GM12878 (cell line): ENCODE measurements at regions not wholly inside any gene's neighbourhood (a gene's known extent, or its start where the extent isn't known, plus 50 kb on each side); places are given as distances from the start of the nearest gene placed in this dataset.

Experiments used
- ATAC-seq: fragments of 200-7000 bp; cut with Tn5 transposase; 3 replicates; pipeline ENCODE4 v1.9.1; 2020; ENCODE audit warnings: mild to moderate bottlenecking, moderate library complexity
- BruUV-seq: library from RNA; stranded (reverse); fragments of 400-500 nt; replicated peaks from 2 replicates; lab custom pipeline; 2021; lab: Mats Ljungman, UMichigan
- CTCF ChIA-PET: fragments of 300-600 bp; sonication (Branson Sonifier 250); formaldehyde crosslinking; extraction: SDS; loops from one replicate; lab custom pipeline; 2021; ENCODE audit warnings: inconsistent platforms; lab: Yijun Ruan, JAX
- POLR2A ChIA-PET: fragments of 350-600 bp; formaldehyde crosslinking; extraction: SDS; loops from one replicate; lab custom pipeline; 2021; ENCODE audit warnings: inconsistent platforms; lab: Charles Lee
- RAD21 ChIA-PET: fragments of 300-600 bp; sonication (Branson Sonifier 250); formaldehyde crosslinking; loops from one replicate; lab custom pipeline; 2023; ENCODE audit warnings: antibody characterized with exemption; ENCODE audit not compliant: unreplicated experiment; lab: Charles Lee
- SMC1A ChIA-PET: fragments of 300-600 bp; sonication (Branson Sonifier 250); formaldehyde crosslinking; loops from one replicate; lab custom pipeline; 2023; ENCODE audit not compliant: unreplicated experiment, uncharacterized antibody; lab: Charles Lee
- DNase-seq: peaks from one replicate; pipeline ENCODE4 v3.0.0-alpha.2; 2011; ENCODE audit warnings: low read depth, low spot score
- FAIRE-seq: peaks from 3 replicates; lab custom pipeline; 2011; peaks lifted over from hg19 to GRCh38; lab: Jason Lieb, UNC
- H2AFZ ChIP-seq: 2 replicates; pipeline ENCODE4 v1.6.0; 2011; ENCODE audit warnings: low read depth, low read length, control low read depth; ENCODE audit not compliant: control insufficient read depth
- H3K27ac ChIP-seq: 2 replicates; pipeline ENCODE4 v1.5.1; 2011; ENCODE audit warnings: control low read depth; ENCODE audit not compliant: control insufficient read depth, insufficient read depth
- H3K27me3 ChIP-seq, 2 experiments: replicated peaks in 1 of 2; 2 replicates each; pipeline versions ENCODE4 v1.6.0 to v1.6.1; 2011; ENCODE audit warnings: low read length in 1 of 2; ENCODE audit not compliant: control insufficient read depth in 2 of 2, insufficient read depth in 2 of 2
- H3K36me3 ChIP-seq, 2 experiments: 2 replicates each; pipeline ENCODE4 v1.5.1; 2011; ENCODE audit warnings: low read length in 1 of 2; ENCODE audit not compliant: control insufficient read depth in 2 of 2, insufficient read depth in 2 of 2
- H3K4me1 ChIP-seq: 2 replicates; pipeline ENCODE4 v1.6.1; 2011; ENCODE audit warnings: mild to moderate bottlenecking, low read length, moderate library complexity, mixed read lengths; ENCODE audit not compliant: control insufficient read depth, insufficient read depth
- H3K4me2 ChIP-seq: 2 replicates; pipeline ENCODE4 v1.6.0; 2011; ENCODE audit warnings: control low read depth; ENCODE audit not compliant: control insufficient read depth, insufficient read depth
- H3K4me3 ChIP-seq: fragments of 200-600 bp; sonication (generic); 2 replicates; pipeline ENCODE4 v1.5.1; 2016
- H3K79me2 ChIP-seq: 2 replicates; pipeline ENCODE4 v1.6.0; 2011; ENCODE audit warnings: low read length; ENCODE audit not compliant: control insufficient read depth, insufficient read depth
- H3K9ac ChIP-seq: 2 replicates; pipeline ENCODE4 v1.8.0; 2011; ENCODE audit warnings: low read length, control low read depth, mixed read lengths; ENCODE audit not compliant: control insufficient read depth, insufficient read depth
- H3K9me3 ChIP-seq: replicated peaks from 3 replicates; pipeline ENCODE4 v1.5.1; 2011; ENCODE audit warnings: mild to moderate bottlenecking, low read length; ENCODE audit not compliant: control insufficient read depth, insufficient read depth
- H4K20me1 ChIP-seq: 2 replicates; pipeline ENCODE4 v1.6.0; 2011; ENCODE audit not compliant: control insufficient read depth, insufficient read depth
- HDAC2 ChIP-seq: fragments of 200-600 bp; sonication (generic); IDR thresholded peaks from 2 replicates; pipeline ENCODE4 v1.6.1; 2017
- KAT2A ChIP-seq: conservative IDR thresholded peaks from 2 replicates; pipeline ENCODE4 v1.6.1; 2011; ENCODE audit warnings: low read depth, low read length; ENCODE audit not compliant: control insufficient read depth
- SMARCA5 ChIP-seq: fragments of 450-650 bp; IDR thresholded peaks from 2 replicates; pipeline ENCODE4 v1.6.1; 2017; ENCODE audit warnings: mild to moderate bottlenecking
- ZBTB40 ChIP-seq: fragments of 450-650 bp; IDR thresholded peaks from 2 replicates; pipeline ENCODE4 v1.6.1; 2016; ENCODE audit warnings: mild to moderate bottlenecking, moderate library complexity, borderline replicate concordance
- WGBS: methylation state at CpG from one replicate; pipeline ENCODE4 v1.1.6; 2016; ENCODE audit warnings: low lambda C conversion rate; ENCODE audit not compliant: insufficient replicate concordance, insufficient coverage; ENCODE audit errors: missing lambda C conversion rate; 5-methylcytosine and 5-hydroxymethylcytosine counted together
- in situ Hi-C: fragments of 300-500 bp; cut with MboI; formaldehyde crosslinking; loops from 9 replicates; pipeline ENCODE4 v1.14.3; 2018; ENCODE audit warnings: mixed read lengths
- intact Hi-C: fragments of 100-400 bp; cut with micrococcal nuclease; formaldehyde crosslinking; loops from one replicate; pipeline ENCODE4 v1.14.2; 2022; ENCODE audit not compliant: unreplicated experiment

GRCh38 chr16:66224186-66224585 is 142.3 kb upstream of the CDH5 start (continued):
- TF ChIP-seq ZBTB40 = no peak

GRCh38 chr16:66223176-66223780 is 143.2 kb upstream of the CDH5 start:
- no peak overlapping the region for H3K9ac ChIP-seq
- no peak overlapping the region for H3K4me3 ChIP-seq
- no peaks in the 10 kb centered on the region for H3K4me1 ChIP-seq
- no peaks in the 10 kb centered on the region; a peak in 2 of 4 replicates for H3K27me3 ChIP-seq
- H4K20me1 ChIP-seq = no peaks in the 10 kb centered on the region
- H3K4me2 ChIP-seq = no peak overlapping the region
- in situ Hi-C loops (no loop called here), intact Hi-C loops (no loop called here)
- no TSS peak for BruUV-seq
- no peak for TF ChIP-seq HDAC2
- TF ChIP-seq KAT2A = no peak
- TF ChIP-seq SMARCA5 = no peak
- H3K36me3 ChIP-seq = no peaks in the 10 kb centered on the region
- no peaks in the 10 kb centered on the region for H3K9me3 ChIP-seq
- H2AFZ ChIP-seq = no peak overlapping the region
- H3K27ac ChIP-seq = no peak overlapping the region
- ATAC-seq (no peak), DNase-seq (no peak), FAIRE-seq (no peak)
- WGBS = 9% methylated on average over 8 of the region's 8 CpGs
- H3K79me2 ChIP-seq = no peaks in the 10 kb centered on the region
- ChIA-PET CTCF (no interaction called here), RAD21 (no interaction called here), POLR2A (no interaction called here), SMC1A (no interaction called here)
